Suppressor macrophage treated with lipopolysaccharide for 1 hour (primary cell): ENCODE measurements at regions not wholly inside any gene's neighbourhood (a gene's known extent, or its start where the extent isn't known, plus 50 kb on each side); places are given as distances from the start of the nearest gene placed in this dataset.

ENCODE experiments used
- DNase-seq, 3 donors: peaks; one replicate each; pipeline ENCODE4 v3.0.0-alpha.2; 2020 to 2022

- no peak for DNase-seq
Measured at GRCh38 chr12:115057445-115057844, 373.5 kb upstream of the TBX3 start.

GRCh38 chr12:115051378-115051777, 367.4 kb upstream of the TBX3 start:
- no peak for DNase-seq

- no peak for DNase-seq
Measured at GRCh38 chr12:115049614-115050013, 365.6 kb upstream of the TBX3 start.

- DNase-seq: no peak
Measured at GRCh38 chr12:115046805-115047204, 362.8 kb upstream of the TBX3 start.

GRCh38 chr12:115044073-115044472, 360.1 kb upstream of the TBX3 start:
- DNase-seq: no peak

- no peak for DNase-seq
Measured at GRCh38 chr12:115043079-115043478, 359.1 kb upstream of the TBX3 start.

GRCh38 chr12:115042341-115042740, 358.4 kb upstream of the TBX3 start:
- DNase-seq: no peak

GRCh38 chr12:115037830-115038229, 353.9 kb upstream of the TBX3 start:
- no peak for DNase-seq

- no peak for DNase-seq
Measured at GRCh38 chr12:115035535-115036107, 351.6 kb upstream of the TBX3 start.

GRCh38 chr12:115032521-115032920, 348.5 kb upstream of the TBX3 start:
- DNase-seq: no peak

- DNase-seq: no peak
Measured at GRCh38 chr12:115030017-115030416, 346.0 kb upstream of the TBX3 start.

GRCh38 chr12:115024531-115024930, 340.6 kb upstream of the TBX3 start:
- no peak for DNase-seq

- DNase-seq: no peak
Measured at GRCh38 chr12:115023279-115024265, 339.6 kb upstream of the TBX3 start.

GRCh38 chr12:115020091-115020490, 336.1 kb upstream of the TBX3 start:
- DNase-seq: no peak

- DNase-seq: no peak
Measured at GRCh38 chr12:115017346-115017745, 333.4 kb upstream of the TBX3 start.

- no peak for DNase-seq
Measured at GRCh38 chr12:115013236-115013981, 329.4 kb upstream of the TBX3 start.

- DNase-seq: no peak
Measured at GRCh38 chr12:115012861-115013235, 328.9 kb upstream of the TBX3 start.

- DNase-seq: no peak
Measured at GRCh38 chr12:115011703-115012102, 327.7 kb upstream of the TBX3 start.

- peak in 2 of 3 donors; percentile 1 for DNase-seq
Measured at GRCh38 chr12:115010324-115010995, 326.5 kb upstream of the TBX3 start.

GRCh38 chr12:115008929-115009328, 325.0 kb upstream of the TBX3 start:
- no peak for DNase-seq

GRCh38 chr12:115004470-115005146, 320.6 kb upstream of the TBX3 start:
- peak in 1 of 3 donors; percentile 2 for DNase-seq

- DNase-seq: no peak
Measured at GRCh38 chr12:115002434-115002833, 318.5 kb upstream of the TBX3 start.
